GM21390 (cell line): ENCODE measurements at regions not wholly inside any gene's neighbourhood (a gene's known extent, or its start where the extent isn't known, plus 50 kb on each side); places are given as distances from the start of the nearest gene placed in this dataset.
"Not testable (repeated sequence)": the region's sequence is repeated elsewhere in the genome, so short reads cannot be mapped to it uniquely, and the experiment has no call there.

Source experiments
- ATAC-seq: cut with Tn5 transposase; IDR thresholded peaks from one replicate; pipeline ENCODE4 v1.9.1; 2021; ENCODE audit not compliant: unreplicated experiment

- ATAC-seq: no peak
Measured at GRCh38 chr5:111983459-111983858, 226.5 kb upstream of the NREP start.

GRCh38 chr5:111977436-111977829 lies 220.4 kb upstream of the NREP start:
- ATAC-seq: no peak

GRCh38 chr5:111976705-111977435 lies 219.9 kb upstream of the NREP start:
- no peak for ATAC-seq

GRCh38 chr5:111975133-111975532 lies 218.1 kb upstream of the NREP start:
- no peak for ATAC-seq

GRCh38 chr5:111973961-111974360 lies 217.0 kb upstream of the NREP start:
- no peak for ATAC-seq

DNA sequence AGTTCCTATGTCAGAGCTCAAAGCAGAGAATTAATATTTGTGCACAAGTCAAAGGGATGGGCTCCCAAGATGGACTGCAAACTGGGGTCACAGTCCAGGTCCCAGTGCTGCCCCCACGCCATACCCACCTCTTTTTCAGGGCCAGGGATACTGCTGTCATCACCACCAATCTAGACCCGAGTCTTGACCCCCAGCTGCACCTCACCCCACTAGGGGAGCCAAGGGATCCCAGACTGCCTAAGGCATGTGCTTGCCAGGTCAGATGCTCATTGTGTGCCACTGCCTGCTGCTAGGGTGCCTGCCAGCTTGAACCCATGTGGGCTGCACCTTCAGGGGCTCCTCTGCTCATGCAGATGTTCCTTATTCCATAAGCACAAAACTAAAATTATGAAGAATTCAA lies 215.6 kb upstream of the NREP start:
- ATAC-seq: no peak

- no peak for ATAC-seq
Measured at GRCh38 chr5:111972080-111972479, 215.1 kb upstream of the NREP start.

DNA sequence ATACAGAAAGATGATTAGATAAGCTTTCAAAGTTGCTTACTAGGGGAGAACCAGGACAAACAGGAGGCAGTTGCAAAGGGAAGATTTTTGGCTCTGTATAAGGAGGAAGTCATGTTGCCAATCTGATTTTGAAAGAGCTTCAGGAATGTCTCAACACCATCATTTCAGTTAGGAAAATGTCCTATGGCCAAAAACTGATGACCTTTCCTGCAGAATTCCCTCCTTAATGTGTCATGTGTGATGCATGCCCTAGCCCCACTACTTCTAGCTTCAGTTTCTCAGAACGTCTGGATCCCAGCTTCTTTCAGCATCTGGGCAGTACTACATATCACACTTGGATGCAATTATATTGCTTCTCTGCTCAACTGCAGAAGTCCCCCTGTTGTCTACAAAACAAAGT lies 211.5 kb upstream of the NREP start:
- no peak for ATAC-seq

DNA sequence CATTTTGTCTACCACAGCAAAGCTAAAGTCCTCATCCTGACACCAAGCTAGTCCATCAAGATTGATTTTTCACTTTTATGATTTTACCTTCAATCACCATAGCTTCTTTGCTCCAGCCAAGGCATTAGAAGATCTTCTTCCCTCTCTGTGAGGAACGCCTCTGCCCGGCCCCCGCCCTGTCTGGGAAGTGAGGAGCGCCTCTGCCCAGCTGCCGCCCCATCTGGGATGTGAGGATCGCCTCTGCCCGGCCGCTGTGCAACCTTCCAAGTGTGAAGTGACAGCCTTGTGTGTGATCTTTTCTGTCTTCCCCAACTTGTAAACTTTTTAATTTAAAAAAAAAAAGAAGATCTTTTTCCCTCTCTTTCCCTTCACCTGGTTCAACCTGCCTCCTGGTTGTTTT lies 210.5 kb upstream of the NREP start:
- no peak for ATAC-seq

- no peak for ATAC-seq
Measured at GRCh38 chr5:111966290-111966689, 209.3 kb upstream of the NREP start.

DNA sequence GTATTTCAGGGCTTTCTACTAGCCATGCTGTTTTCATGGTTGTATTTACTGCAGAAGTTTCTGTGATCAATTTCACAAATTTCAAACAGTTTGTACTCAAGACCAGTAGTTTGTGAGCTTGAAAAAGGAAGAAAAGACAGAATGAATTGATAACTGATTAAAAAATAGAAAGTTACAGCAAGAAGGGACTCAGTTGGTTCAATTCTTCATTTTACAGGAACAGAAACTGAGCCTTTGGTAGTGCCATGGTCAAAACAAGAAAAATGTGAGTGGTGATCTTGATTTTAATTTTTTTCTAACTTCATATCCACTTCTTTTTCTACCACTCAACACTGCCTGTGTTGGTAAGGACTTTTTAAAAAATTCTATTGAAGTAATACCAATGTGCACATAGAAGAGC lies 206.6 kb upstream of the NREP start:
- no peak for ATAC-seq

GRCh38 chr5:111962906-111963305 lies 205.9 kb upstream of the NREP start:
- ATAC-seq: no peak

- ATAC-seq: no peak
Measured at GRCh38 chr5:111961862-111962261, 204.9 kb upstream of the NREP start.

- no peak for ATAC-seq
Measured at GRCh38 chr5:111960476-111961215, 203.7 kb upstream of the NREP start.

DNA sequence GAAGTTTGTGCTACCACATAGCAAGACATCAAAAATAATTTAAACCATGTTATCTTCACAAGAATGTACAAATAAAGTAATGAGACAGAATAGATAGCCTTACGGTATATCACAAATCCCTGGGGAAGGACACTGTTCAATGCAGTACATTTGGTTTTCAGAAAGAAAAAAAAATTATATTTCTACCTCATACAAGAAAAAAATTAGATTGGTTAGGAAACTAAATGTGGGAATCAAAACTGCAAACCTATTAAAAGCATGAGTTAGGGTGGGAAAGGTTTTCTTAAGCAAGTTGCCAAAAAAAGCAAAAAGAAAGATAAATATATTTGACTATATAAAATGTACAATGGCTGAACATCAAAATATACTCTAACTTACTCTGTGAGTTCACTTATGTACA lies 201.9 kb upstream of the NREP start:
- ATAC-seq: no peak

GRCh38 chr5:111956765-111957164 lies 199.8 kb upstream of the NREP start:
- not testable (repeated sequence) for ATAC-seq

- ATAC-seq: peak; percentile 84
Measured at GRCh38 chr5:111954516-111955395, 197.8 kb upstream of the NREP start.

DNA sequence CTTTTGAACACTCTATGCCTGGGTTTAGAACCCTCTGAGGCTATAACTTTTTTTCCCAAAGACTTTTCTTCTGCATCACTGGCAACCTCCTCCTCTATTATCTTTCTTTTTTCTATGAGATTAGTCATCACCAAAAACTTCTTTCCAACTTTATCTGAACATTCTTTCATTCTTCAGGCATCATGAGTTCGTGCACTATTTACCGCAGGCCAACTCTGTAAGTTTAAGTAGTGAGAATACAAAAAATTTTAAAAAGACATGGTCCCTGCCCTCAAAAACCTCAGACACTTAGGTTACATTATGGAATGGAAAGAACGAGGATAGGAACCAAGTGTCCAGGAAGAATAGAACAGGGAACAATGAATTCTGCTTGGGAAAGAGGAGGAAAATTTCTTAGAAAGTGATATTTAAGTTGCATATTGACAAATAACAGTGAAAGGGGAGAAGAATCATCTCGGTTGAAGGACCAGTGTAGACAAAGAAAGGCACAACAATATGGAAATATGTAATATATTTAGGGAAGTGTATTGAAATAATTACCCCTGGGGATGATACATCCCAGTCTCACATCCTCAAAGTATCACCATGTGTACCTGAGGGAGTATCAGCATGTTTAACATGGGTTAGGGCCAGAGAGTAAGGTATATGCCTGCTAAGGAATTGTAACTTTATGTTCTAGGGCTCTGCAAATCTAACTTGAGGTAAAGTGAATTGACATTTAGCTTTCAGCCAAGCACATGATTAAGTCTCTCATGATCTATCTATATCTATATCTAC lies 196.5 kb upstream of the NREP start:
- ATAC-seq: no peak

DNA sequence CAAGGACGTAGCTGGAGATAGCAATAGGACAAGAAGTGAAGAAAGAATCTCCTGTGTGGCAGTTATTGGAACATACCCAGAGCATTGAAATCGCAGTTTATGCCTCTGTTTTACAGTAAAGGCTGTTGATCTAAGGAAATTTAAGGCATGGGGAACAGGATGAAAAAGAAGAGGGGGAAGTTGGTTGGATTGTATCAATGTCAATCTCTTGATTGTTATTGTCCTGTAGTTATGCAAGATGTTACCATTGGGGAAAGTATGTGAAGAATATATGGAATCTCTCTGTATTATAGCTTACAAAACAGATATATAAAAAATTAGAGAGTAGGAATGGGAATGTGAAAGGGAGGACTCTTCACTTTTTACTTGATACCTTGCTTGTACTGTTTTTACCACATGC lies 195.6 kb upstream of the NREP start:
- no peak for ATAC-seq

- ATAC-seq: no peak
Measured at GRCh38 chr5:111950660-111951059, 193.7 kb upstream of the NREP start.
